ENCODE measurements at regions not wholly inside any gene's neighbourhood (a gene's known extent, or its start where the extent isn't known, plus 50 kb on each side); places are given as distances from the start of the nearest gene placed in this dataset.

DNA sequence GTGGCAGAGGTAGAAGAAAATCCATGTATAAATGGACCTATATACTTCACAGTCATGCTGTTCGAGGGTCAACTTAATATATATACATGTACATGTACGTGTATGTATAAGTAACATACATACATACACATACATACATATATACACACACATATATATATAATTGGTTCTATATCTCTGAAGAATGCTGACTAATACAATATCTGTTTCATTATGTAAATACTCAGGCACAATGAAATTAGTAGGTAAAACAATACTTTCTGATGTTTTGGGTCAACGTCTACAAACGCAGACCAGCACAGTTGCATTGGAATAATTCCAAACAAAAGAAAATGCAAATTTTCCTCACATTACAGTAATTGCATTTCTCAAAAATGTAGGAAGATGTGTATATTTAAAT, 202.7 kb upstream of the DAAM1 start:
- Histone ChIP-seq H3K9ac (replicated peaks in 1 of 4; ENCODE audit: extremely low read depth in 1 of 4, low read depth in 3 of 4, low read length in 3 of 4) (no peak overlapping the region), H3K14ac (ENCODE audit: insufficient read length) (no peak overlapping the region), H3K4me2 (ENCODE audit: insufficient read depth in 1 of 2, low read depth in 2 of 2, low read length in 2 of 2) (no peak overlapping the region), H2BK120ac (replicated peaks; ENCODE audit: low read depth, low read length) (no peak overlapping the region), H2AFZ (ENCODE audit: low read length) (no peak overlapping the region), H4K5ac (ENCODE audit: insufficient read length, low read depth, low read length) (no peak overlapping the region), H3K36me3 (ENCODE audit: control insufficient read depth in 2 of 4, insufficient read depth in 4 of 4, low read length in 3 of 4) (no peaks in the 10 kb centered on the region), H2BK12ac (ENCODE audit: low read depth, low read length) (no peak overlapping the region), H3K27me3 (replicated peaks in 1 of 4; ENCODE audit: control insufficient read depth in 3 of 4, extremely low read depth in 1 of 4, insufficient read depth in 3 of 4, low read length in 3 of 4) (no peaks in the 10 kb centered on the region), H3K79me2 (ENCODE audit: control insufficient read depth in 1 of 2, insufficient read depth in 2 of 2, low read length in 2 of 2) (no peaks in the 10 kb centered on the region), H3K4ac (replicated peaks; ENCODE audit: insufficient read length, low read depth, low read length) (no peak overlapping the region), H2AK5ac (ENCODE audit: low read depth, low read length) (no peak overlapping the region), H2BK15ac (ENCODE audit: low read length) (no peak overlapping the region), H4K20me1 (replicated peaks in 1 of 2; ENCODE audit: control insufficient read depth in 1 of 2, insufficient read depth in 2 of 2, low read length in 2 of 2) (no peaks in the 10 kb centered on the region), H2BK20ac (ENCODE audit: low read length) (no peak overlapping the region), H3K79me1 (ENCODE audit: low read depth, low read length) (no peaks in the 10 kb centered on the region), H2BK5ac (ENCODE audit: low read depth, low read length) (no peak overlapping the region), H3K9me3 (ENCODE audit: insufficient read depth in 2 of 2, low read depth in 1 of 2, low read length in 1 of 2) (no peaks in the 10 kb centered on the region; a peak in 1 of 4 replicates), H4K8ac (ENCODE audit: extremely low read depth, insufficient read depth, low read length) (no peak overlapping the region), H3K4me3 (ENCODE audit: extremely low read depth in 1 of 4, insufficient read depth in 2 of 4, low read depth in 3 of 4, low read length in 4 of 4) (no peak overlapping the region), H3K23ac (ENCODE audit: insufficient read length) (no peak overlapping the region), H4K91ac (replicated peaks; ENCODE audit: insufficient read length, low read length) (no peak overlapping the region), H3K23me2 (ENCODE audit: low read depth, low read length) (no peaks in the 10 kb centered on the region), H3K4me1 (replicated peaks in 1 of 4; ENCODE audit: control insufficient read depth in 3 of 4, insufficient read depth in 4 of 4, low read length in 3 of 4) (no peaks in the 10 kb centered on the region), H3K18ac (ENCODE audit: extremely low read depth, low read length) (no peak overlapping the region), H3K56ac (replicated peaks; ENCODE audit: insufficient read length, low read depth, low read length) (no peak overlapping the region), H3K27ac (ENCODE audit: low read depth, low read length) (no peak overlapping the region)
- TF ChIP-seq POU5F1 (IDR thresholded peaks at IDR 0.05; ENCODE audit: low read depth, low read length) (no peak), JUND (IDR thresholded peaks at IDR 0.05; ENCODE audit: low read length) (no peak), RBBP5 (IDR thresholded peaks at IDR 0.05; ENCODE audit: borderline replicate concordance, low read depth, low read length) (no peak), SAP30 (IDR thresholded peaks at IDR 0.05; ENCODE audit: insufficient read depth, insufficient replicate concordance, low read length) (no peak), KDM1A (IDR thresholded peaks at IDR 0.05; ENCODE audit: borderline replicate concordance, low read length) (no peak)
- TF ChIP-seq, protein P1, sequence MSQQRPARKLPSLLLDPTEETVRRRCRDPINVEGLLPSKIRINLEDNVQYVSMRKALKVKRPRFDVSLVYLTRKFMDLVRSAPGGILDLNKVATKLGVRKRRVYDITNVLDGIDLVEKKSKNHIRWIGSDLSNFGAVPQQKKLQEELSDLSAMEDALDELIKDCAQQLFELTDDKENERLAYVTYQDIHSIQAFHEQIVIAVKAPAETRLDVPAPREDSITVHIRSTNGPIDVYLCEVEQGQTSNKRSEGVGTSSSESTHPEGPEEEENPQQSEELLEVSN (IDR thresholded peaks at IDR 0.05), result no peak
- whole genome bisulfite sequencing, 2 experiments (ENCODE audit: extremely low coverage in 1 of 2, insufficient coverage in 1 of 2, insufficient read length in 1 of 2, insufficient replicate concordance in 2 of 2, low coverage in 1 of 2, low lambda C conversion rate in 2 of 2, missing lambda C conversion rate in 1 of 2), result 87% methylated on average over 4 of the region's 4 CpGs; no CpG with 5 or more reads in 1 of the 2 experiments
- no peak for FAIRE-seq
- DNase-seq (ENCODE audit: low read depth in 1 of 2, low spot score in 2 of 2), result no peak
- CTCF ChIA-PET (ENCODE audit: partially characterized antibody), result interaction anchor here (1.0 to 1.6 kb wide), 3 partner anchors 24 to 485 kb away, joined by 3 read pairs; no protein-coding TSS in a partner anchor
- POLR2A ChIA-PET (ENCODE audit: partially characterized antibody), result no interaction called here
